Endothelial cell of umbilical vein (primary cell): ENCODE measurements at regions not wholly inside any gene's neighbourhood (a gene's known extent, or its start where the extent isn't known, plus 50 kb on each side); places are given as distances from the start of the nearest gene placed in this dataset.

Source experiments
- BruUV-seq: library from RNA; stranded (reverse); fragments of 400-500 nt; replicated peaks from 2 replicates; lab custom pipeline; 2021; lab: Mats Ljungman, UMichigan
- CTCF ChIA-PET: fragments of 300-600, 350-600 bp; sonication (Branson Sonifier 250); formaldehyde crosslinking; loops from one replicate; lab custom pipeline; 2021; ENCODE audit warnings: antibody characterized with exemption, inconsistent platforms; lab: Charles Lee
- POLR2A ChIA-PET: fragments of 300-600, 350-600 bp; sonication (Branson Sonifier 250); formaldehyde crosslinking; loops from one replicate; lab custom pipeline; 2021; ENCODE audit warnings: antibody characterized with exemption, inconsistent platforms; lab: Charles Lee
- DNase-seq: peaks from one replicate; pipeline ENCODE4 v3.0.0-alpha.2; 2011; ENCODE audit warnings: low read depth, low spot score
- FAIRE-seq: peaks from 2 replicates; lab custom pipeline; 2011; peaks lifted over from hg19 to GRCh38; lab: Jason Lieb, UNC
- H2AFZ ChIP-seq: 2 replicates; pipeline ENCODE4 v1.6.0; 2012; ENCODE audit warnings: low read depth, low read length, control low read depth, inconsistent platforms
- H3K27ac ChIP-seq: 2 replicates; pipeline ENCODE4 v1.5.1; 2011; ENCODE audit warnings: low read depth, mild to moderate bottlenecking, control low read depth, low read length, moderate library complexity; ENCODE audit not compliant: insufficient read depth
- H3K27me3 ChIP-seq, 2 experiments: 2 replicates each; pipeline versions ENCODE4 v1.6.0 to v1.6.1; 2011; ENCODE audit warnings: low read length in 2 of 2, mixed read lengths in 1 of 2; ENCODE audit not compliant: control insufficient read depth in 2 of 2, insufficient read depth in 2 of 2
- H3K36me3 ChIP-seq, 2 experiments: 2 replicates in 1 of 2; 3 replicates in 1 of 2; pipeline ENCODE4 v1.5.1; 2011; ENCODE audit warnings: low read length in 2 of 2, mild to moderate bottlenecking in 1 of 2, moderate library complexity in 1 of 2; ENCODE audit not compliant: control insufficient read depth in 2 of 2, insufficient read depth in 2 of 2; ENCODE audit errors: extremely low read depth in 1 of 2
- H3K4me1 ChIP-seq: 3 replicates; pipeline ENCODE4 v1.5.1; 2011; ENCODE audit warnings: mild to moderate bottlenecking, low read length; ENCODE audit not compliant: control insufficient read depth, insufficient read depth; ENCODE audit errors: extremely low read depth
- H3K4me2 ChIP-seq: 2 replicates; pipeline ENCODE4 v1.6.1; 2011; ENCODE audit warnings: low read length, control low read depth, mixed read lengths; ENCODE audit not compliant: insufficient read depth
- H3K4me3 ChIP-seq, 3 experiments: fragments of 200-600 bp in 1 of 3; sonication (generic), shearing (Covaris generic) in 1 of 3; replicated peaks in 1 of 3; 2 replicates each; pipeline ENCODE4 v1.5.1; 2011 to 2016; ENCODE audit warnings: control low read depth in 3 of 3, low read length in 3 of 3, mild to moderate bottlenecking in 2 of 3, inconsistent platforms in 1 of 3, low read depth in 1 of 3, moderate library complexity in 1 of 3; ENCODE audit not compliant: insufficient read depth in 1 of 3
- H3K79me2 ChIP-seq: 2 replicates; pipeline ENCODE4 v1.6.0; 2012; ENCODE audit warnings: low read length, inconsistent platforms; ENCODE audit not compliant: control insufficient read depth, insufficient read depth
- H3K9ac ChIP-seq: replicated peaks from 2 replicates; pipeline ENCODE3; 2011; ENCODE audit warnings: low read length, control low read depth; ENCODE audit not compliant: insufficient read depth; ENCODE audit errors: extremely low read depth
- H3K9me1 ChIP-seq: replicated peaks from 3 replicates; pipeline ENCODE4 v1.6.0; 2011; ENCODE audit warnings: mild to moderate bottlenecking, low read length; ENCODE audit not compliant: control insufficient read depth, insufficient read depth; ENCODE audit errors: extremely low read depth
- H3K9me3 ChIP-seq: replicated peaks from 2 replicates; pipeline ENCODE4 v1.5.1; 2012; ENCODE audit warnings: low read length, inconsistent platforms; ENCODE audit not compliant: control insufficient read depth, insufficient read depth
- H4K20me1 ChIP-seq: replicated peaks from 2 replicates; pipeline ENCODE3; 2011; ENCODE audit warnings: mild to moderate bottlenecking, low read length; ENCODE audit not compliant: control insufficient read depth, insufficient read depth; ENCODE audit errors: extremely low read depth
- CTCF ChIP-seq, 2 donors: IDR thresholded peaks; 1 replicate in 1 of 2; 2 replicates in 1 of 2; pipeline ENCODE4 v1.5.1; 2011; ENCODE audit warnings: low read length in 2 of 2, mild to moderate bottlenecking in 2 of 2, moderate library complexity in 2 of 2, control low read depth in 1 of 2, inconsistent platforms in 1 of 2, low read depth in 1 of 2; ENCODE audit not compliant: insufficient read depth in 1 of 2; ENCODE audit errors: extremely low read depth in 1 of 2
- FOS ChIP-seq: IDR thresholded peaks from 2 replicates; pipeline ENCODE4 v1.6.1; 2011; ENCODE audit warnings: mild to moderate bottlenecking, low read length, moderate library complexity, borderline replicate concordance; ENCODE audit not compliant: insufficient read depth
- GATA2 ChIP-seq: IDR thresholded peaks from 2 replicates; pipeline ENCODE4 v1.7.0; 2011; ENCODE audit warnings: low read depth, mild to moderate bottlenecking, moderate library complexity, mixed read lengths, low read length; ENCODE audit not compliant: insufficient read length, insufficient read depth
- JUN ChIP-seq: IDR thresholded peaks from 2 replicates; pipeline ENCODE4 v1.6.1; 2011; ENCODE audit warnings: borderline replicate concordance, low read depth; ENCODE audit not compliant: insufficient read length, insufficient read depth
- MAX ChIP-seq: IDR thresholded peaks from 2 replicates; pipeline ENCODE4 v1.6.1; 2011; ENCODE audit not compliant: insufficient read depth, insufficient read length
- MYC ChIP-seq: IDR thresholded peaks from one replicate; pipeline ENCODE4 v1.6.1; 2011; ENCODE audit warnings: mild to moderate bottlenecking, low read depth, low read length
- POLR2A ChIP-seq: IDR thresholded peaks from 2 replicates; pipeline ENCODE4 v1.6.1; 2012; ENCODE audit warnings: low read depth, mild to moderate bottlenecking, control low read depth, low read length
- POLR2AphosphoS5 ChIP-seq: IDR thresholded peaks from 2 replicates; pipeline ENCODE4 v1.6.1; 2012; ENCODE audit warnings: low read depth, mild to moderate bottlenecking, control low read depth, low read length, moderate library complexity; ENCODE audit not compliant: insufficient read depth
- dilution Hi-C: fragments of 300-500 bp; cut with MboI; formaldehyde crosslinking; loops from one replicate; pipeline ENCODE4 v1.15.0; 2019; ENCODE audit warnings: low sequenced_read_pairs; ENCODE audit not compliant: extremely low pct_ligation_motif_present
- intact Hi-C: fragments of 100-400 bp; cut with micrococcal nuclease; formaldehyde crosslinking; loops from one replicate; pipeline ENCODE4 v1.10.0; 2022

GRCh38 chr4:159425737-159426305 is 322.9 kb downstream of the RAPGEF2 start:
- H3K9me3 ChIP-seq, result no peaks in the 10 kb centered on the region
- peaks cover 7% of the 10 kb centered on the region for H3K4me1 ChIP-seq
- no peak overlapping the region for H3K4me2 ChIP-seq
- TF ChIP-seq MAX (no peak), GATA2 (no peak), FOS (no peak), CTCF (IDR thresholded peaks at IDR 0.05; ENCODE audit: extremely low read depth in 1 of 2, insufficient read depth in 1 of 2, low read depth in 1 of 2, low read length in 2 of 2) (no peak), MYC (no peak), JUN (no peak), POLR2A (no peak), POLR2AphosphoS5 (no peak)
- intact Hi-C loops, result no loop called here
- H3K79me2 ChIP-seq, result no peaks in the 10 kb centered on the region
- no peaks in the 10 kb centered on the region for H3K9me1 ChIP-seq
- H3K27ac ChIP-seq, result no peak overlapping the region
- H3K4me3 ChIP-seq, result no peak overlapping the region
- no TSS peak for BruUV-seq
- H4K20me1 ChIP-seq, result no peaks in the 10 kb centered on the region
- no peak for DNase-seq
- FAIRE-seq, result no peak
- no peak overlapping the region for H3K9ac ChIP-seq
- H3K36me3 ChIP-seq, result no peaks in the 10 kb centered on the region
- ChIA-PET POLR2A (no interaction called here), CTCF (interaction anchor here (1.5 kb wide), 1 partner anchor 17 kb away, joined by 3 read pairs; no protein-coding TSS in a partner anchor)
- dilution Hi-C loops, result no loop called here
- H3K27me3 ChIP-seq, result no peaks in the 10 kb centered on the region
- H2AFZ ChIP-seq, result no peak overlapping the region
